Right cardiac atrium (tissue), 5 donors: ENCODE measurements at regions not wholly inside any gene's neighbourhood (a gene's known extent, or its start where the extent isn't known, plus 50 kb on each side); places are given as distances from the start of the nearest gene placed in this dataset.
"Not testable (repeated sequence)": the region's sequence is repeated elsewhere in the genome, so short reads cannot be mapped to it uniquely, and the experiment has no call there.

Source experiments
- ATAC-seq, 2 donors: fragments of 200-7000 bp; cut with Tn5 transposase; one replicate each; pipeline versions ENCODE4 v1.8.0 to v1.9.1; 2020; ENCODE audit warnings: moderate library complexity in 2 of 2, mild to moderate bottlenecking in 1 of 2
- DNase-seq, 3 donors: peaks; one replicate each; pipeline ENCODE4 v3.0.0-alpha.2; 2020
- H3K27ac ChIP-seq: one replicate; pipeline ENCODE4 v1.5.1; 2013; ENCODE audit warnings: mild to moderate bottlenecking, low read length, control low read depth, moderate library complexity
- H3K27me3 ChIP-seq: one replicate; pipeline ENCODE4 v1.6.1; 2013; ENCODE audit not compliant: control insufficient read depth, insufficient read depth
- H3K4me1 ChIP-seq: one replicate; pipeline ENCODE4 v1.6.1; 2013; ENCODE audit warnings: low read length; ENCODE audit not compliant: control insufficient read depth, insufficient read depth
- H3K4me3 ChIP-seq: one replicate; pipeline ENCODE4 v1.5.1; 2013; ENCODE audit warnings: low read length, control low read depth
- H3K9me3 ChIP-seq: one replicate; pipeline ENCODE4 v1.6.1; 2013; ENCODE audit warnings: low read length; ENCODE audit not compliant: control insufficient read depth
- WGBS: extraction: QIAGEN DNeasy Blood & Tissue Kit; methylation state at CpG from one replicate; pipeline ENCODE4 v1.1.7; 2013; 5-methylcytosine and 5-hydroxymethylcytosine counted together
- intact Hi-C, 4 donors: fragments of 100-400 bp; cut with DNase I; formaldehyde crosslinking; loops; one replicate each; pipeline versions ENCODE4 v1.11.0 to v1.14.0; 2022 to 2023
- donor health status: healthy with polysubstance abuse.
- donor health status: DM: no; HTN: yes; CAD: no.
- donor health status: DM: no; HTN: no; CAD: no.
- donor health status: DM: no; HTN: yes; CAD: no; lungs with severe emphysema.
- donor health status: DM: yes; HTN: yes; CAD: no.

DNA sequence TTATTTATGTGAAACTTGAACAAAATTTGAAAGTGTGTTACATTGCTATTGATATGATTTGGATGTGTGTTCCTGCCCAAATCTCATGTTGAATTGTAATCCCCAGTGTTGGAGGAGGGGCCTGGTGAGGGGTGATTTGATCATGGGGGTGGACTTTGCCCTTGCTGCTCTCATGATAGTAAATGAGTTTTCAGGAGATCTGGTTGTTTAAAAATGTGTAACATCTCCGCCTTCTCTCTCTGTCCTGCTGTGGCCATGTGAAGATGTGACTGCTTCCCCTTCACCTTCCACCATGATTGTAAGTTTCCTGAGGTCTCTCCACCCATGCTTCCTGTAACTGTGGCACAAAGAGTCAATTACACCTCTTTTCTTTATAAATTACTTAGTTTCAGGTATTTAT is 1731.0 kb downstream of the SLITRK5 start:
- intact Hi-C loops: no loop called here
- WGBS: 90% methylated on average over 1 of the region's 1 CpG
- Histone ChIP-seq H3K4me1 (no peaks in the 10 kb centered on the region), H3K9me3 (no peaks in the 10 kb centered on the region), H3K27me3 (no peaks in the 10 kb centered on the region), H3K4me3 (no peak overlapping the region), H3K27ac (no peak overlapping the region)
- no peak for ATAC-seq
- DNase-seq: no peak

GRCh38 chr13:89406096-89406495 is 1734.9 kb downstream of the SLITRK5 start:
- intact Hi-C loops, H3K27ac ChIP-seq, H3K9me3 ChIP-seq, ATAC-seq, H3K27me3 ChIP-seq, DNase-seq, H3K4me3 ChIP-seq, H3K4me1 ChIP-seq: not testable (repeated sequence)
- WGBS: 92% methylated on average over 6 of the region's 6 CpGs

DNA sequence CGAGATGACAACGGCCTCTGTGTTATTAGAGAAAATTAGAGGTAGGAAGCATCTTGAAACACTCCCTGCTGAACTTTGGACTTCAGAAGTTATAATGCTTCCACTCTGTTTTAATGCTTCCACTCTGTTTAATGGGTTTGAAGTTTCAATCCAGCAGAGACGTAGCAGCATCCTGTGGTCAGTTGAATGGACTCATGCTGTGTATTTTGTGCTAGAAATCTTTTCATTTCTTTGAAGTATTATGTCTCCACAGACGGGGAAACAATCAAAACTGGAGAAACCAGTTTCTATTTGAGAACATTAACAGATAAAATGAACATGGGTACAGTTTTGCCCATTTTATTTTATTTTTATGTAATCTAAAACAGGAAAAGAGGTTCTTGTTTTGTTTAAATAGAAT is 1736.2 kb downstream of the SLITRK5 start:
- WGBS: 63% methylated on average over 4 of the region's 4 CpGs
- H3K27ac ChIP-seq: no peak overlapping the region
- ATAC-seq (no peak), DNase-seq (no peak)
- no peaks in the 10 kb centered on the region for H3K9me3 ChIP-seq
- no peaks in the 10 kb centered on the region for H3K4me1 ChIP-seq
- intact Hi-C loops: no loop called here
- no peak overlapping the region for H3K4me3 ChIP-seq
- no peaks in the 10 kb centered on the region for H3K27me3 ChIP-seq

- WGBS: 56% methylated on average over 2 of the region's 2 CpGs
- Histone ChIP-seq H3K27me3 (no peaks in the 10 kb centered on the region), H3K4me3 (no peak overlapping the region), H3K27ac (no peak overlapping the region), H3K9me3 (no peaks in the 10 kb centered on the region), H3K4me1 (no peaks in the 10 kb centered on the region)
- no peak for ATAC-seq
- no peak for DNase-seq
- intact Hi-C loops: no loop called here
Observed at GRCh38 chr13:89432997-89433396, 1761.8 kb downstream of the SLITRK5 start.

DNA sequence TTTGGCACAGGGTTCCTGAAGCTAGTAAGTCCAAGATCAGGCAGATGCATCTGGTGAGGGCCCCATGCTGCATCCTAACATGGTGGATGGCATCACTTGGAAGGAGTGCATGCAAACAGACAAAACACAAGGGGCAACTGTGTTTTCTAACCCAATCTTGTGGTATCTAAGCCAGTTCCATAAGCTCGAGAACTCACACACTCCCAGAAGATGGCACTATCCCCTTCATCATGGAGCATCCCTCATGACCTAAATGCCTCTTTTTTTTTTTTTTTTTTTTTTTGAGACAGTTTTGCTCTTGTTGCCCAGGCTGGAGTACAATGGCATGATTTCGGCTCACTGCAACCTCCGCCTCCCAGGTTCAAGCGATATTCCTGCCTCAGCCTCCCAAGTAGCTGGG is 1763.5 kb downstream of the SLITRK5 start:
- WGBS: 90% methylated on average over 4 of the region's 4 CpGs
- intact Hi-C loops, H3K4me1 ChIP-seq, H3K27me3 ChIP-seq, H3K9me3 ChIP-seq, H3K4me3 ChIP-seq, H3K27ac ChIP-seq, ATAC-seq, DNase-seq: not testable (repeated sequence)

- no peak for DNase-seq
- Histone ChIP-seq H3K27ac (no peak overlapping the region), H3K9me3 (no peaks in the 10 kb centered on the region), H3K4me1 (no peaks in the 10 kb centered on the region), H3K27me3 (no peaks in the 10 kb centered on the region), H3K4me3 (no peak overlapping the region)
- intact Hi-C loops: no loop called here
- ATAC-seq: no peak
- 30% methylated on average over 2 of the region's 2 CpGs for WGBS
Observed at GRCh38 chr13:89454681-89455080, 1783.5 kb downstream of the SLITRK5 start.

DNA sequence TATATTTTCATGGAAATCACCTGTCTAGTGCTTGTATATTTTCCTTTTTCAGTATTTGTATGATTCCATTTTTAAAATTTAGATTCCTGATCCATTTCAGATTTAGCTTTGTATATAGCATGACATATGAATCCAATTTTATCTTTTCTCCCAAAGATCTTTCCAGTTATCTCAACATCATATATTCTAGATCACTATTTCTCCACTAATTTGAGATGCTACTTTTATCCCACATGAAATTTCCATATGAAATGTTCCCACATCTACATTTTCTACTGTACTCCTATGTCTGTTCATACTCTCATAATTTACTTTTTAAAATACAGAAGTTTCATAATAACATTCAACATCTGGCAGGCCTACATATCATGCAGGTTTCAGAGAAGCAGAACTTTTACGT is 1784.1 kb downstream of the SLITRK5 start:
- intact Hi-C loops: no loop called here
- no peak for ATAC-seq
- 66% methylated on average over 1 of the region's 1 CpG for WGBS
- H3K4me1 ChIP-seq: no peaks in the 10 kb centered on the region
- no peak for DNase-seq
- H3K4me3 ChIP-seq: no peak overlapping the region
- no peaks in the 10 kb centered on the region for H3K27me3 ChIP-seq
- H3K27ac ChIP-seq: no peak overlapping the region
- no peaks in the 10 kb centered on the region for H3K9me3 ChIP-seq

- no peak overlapping the region for H3K4me3 ChIP-seq
- intact Hi-C loops: no loop called here
- ATAC-seq (no peak), DNase-seq (no peak)
- H3K4me1 ChIP-seq: no peaks in the 10 kb centered on the region
- H3K27me3 ChIP-seq: no peaks in the 10 kb centered on the region
- no peak overlapping the region for H3K27ac ChIP-seq
- WGBS: 59% methylated on average over 2 of the region's 2 CpGs
- no peaks in the 10 kb centered on the region for H3K9me3 ChIP-seq
Observed at GRCh38 chr13:89455741-89456140, 1784.6 kb downstream of the SLITRK5 start.

- ATAC-seq (no peak), DNase-seq (no peak)
- H3K4me1 ChIP-seq: no peaks in the 10 kb centered on the region
- no peak overlapping the region for H3K4me3 ChIP-seq
- no peaks in the 10 kb centered on the region for H3K9me3 ChIP-seq
- H3K27ac ChIP-seq: no peak overlapping the region
- intact Hi-C loops: no loop called here
- WGBS: 43% methylated on average over 4 of the region's 4 CpGs
- no peaks in the 10 kb centered on the region for H3K27me3 ChIP-seq
Observed at GRCh38 chr13:89457977-89458376, 1786.8 kb downstream of the SLITRK5 start.

DNA sequence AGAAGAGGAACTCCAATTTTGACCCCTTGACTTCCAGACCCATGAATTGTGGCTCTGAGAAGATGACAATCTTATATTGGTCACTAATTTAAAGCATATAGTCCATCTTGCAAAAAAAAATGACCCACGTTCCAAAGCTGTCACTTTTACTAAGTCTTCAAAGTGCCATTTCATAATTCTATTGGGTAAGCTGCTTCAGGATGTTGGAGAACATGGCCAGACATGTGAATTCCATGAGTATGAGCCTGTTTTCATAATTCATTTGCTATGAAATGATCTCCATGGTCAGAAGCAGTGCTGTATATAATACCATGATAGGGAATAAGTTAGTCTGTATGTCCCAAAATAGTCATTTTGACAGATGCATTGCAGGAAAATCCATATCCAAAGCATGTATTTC is 1787.3 kb downstream of the SLITRK5 start:
- no peak for DNase-seq
- Histone ChIP-seq H3K9me3 (no peaks in the 10 kb centered on the region), H3K27ac (no peak overlapping the region), H3K4me1 (no peaks in the 10 kb centered on the region), H3K4me3 (no peak overlapping the region), H3K27me3 (no peaks in the 10 kb centered on the region)
- WGBS: 86% methylated on average over 1 of the region's 1 CpG
- intact Hi-C loops: no loop called here
- ATAC-seq: no peak

DNA sequence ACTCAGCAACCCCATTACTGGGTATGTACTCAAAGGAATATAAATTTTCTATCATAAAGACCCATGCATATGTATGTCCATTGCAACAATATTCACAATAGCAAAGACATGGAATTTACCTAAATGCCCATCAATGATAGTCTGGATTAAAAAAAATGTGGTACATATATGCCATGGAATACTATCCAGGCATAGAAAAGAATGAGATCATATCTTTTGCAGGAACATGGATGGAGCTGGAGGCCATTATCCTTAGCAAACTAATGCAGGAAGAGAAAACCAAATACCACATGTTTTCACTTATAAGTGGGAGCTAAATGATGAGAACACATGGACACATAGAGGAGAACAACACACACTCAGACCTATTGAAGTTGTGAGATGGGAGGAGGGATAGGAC is 1789.7 kb downstream of the SLITRK5 start:
- H3K4me3 ChIP-seq, H3K27me3 ChIP-seq, ATAC-seq, H3K4me1 ChIP-seq, H3K9me3 ChIP-seq, intact Hi-C loops, DNase-seq, H3K27ac ChIP-seq: not testable (repeated sequence)

DNA sequence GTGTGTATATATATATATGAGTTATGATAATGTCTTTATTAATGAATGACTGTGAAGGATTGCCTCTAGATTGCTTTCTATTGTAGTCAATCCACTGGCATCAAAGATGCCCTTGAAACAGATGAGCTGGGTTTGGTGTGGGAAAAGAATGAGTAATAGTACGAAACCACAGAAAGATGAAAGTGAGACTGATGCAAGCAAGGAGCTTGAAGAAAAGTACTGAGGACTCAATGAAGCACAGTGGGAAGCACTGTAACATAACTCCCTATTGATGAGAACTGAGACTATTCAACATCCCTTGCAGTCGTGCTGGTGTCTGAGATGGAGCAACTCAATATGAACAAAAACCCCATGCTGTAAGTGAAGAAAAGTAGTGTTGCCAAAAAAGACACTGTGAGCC is 1794.2 kb downstream of the SLITRK5 start:
- no peaks in the 10 kb centered on the region for H3K4me1 ChIP-seq
- H3K27ac ChIP-seq: no peak overlapping the region
- DNase-seq (no peak), ATAC-seq (no peak)
- intact Hi-C loops: no loop called here
- WGBS: 86% methylated on average over 2 of the region's 2 CpGs
- H3K9me3 ChIP-seq: no peaks in the 10 kb centered on the region
- no peak overlapping the region for H3K4me3 ChIP-seq
- no peaks in the 10 kb centered on the region for H3K27me3 ChIP-seq
